ENCODE measurements at regions not wholly inside any gene's neighbourhood (a gene's known extent, or its start where the extent isn't known, plus 50 kb on each side); places are given as distances from the start of the nearest gene placed in this dataset.
"Not testable (repeated sequence)": the region's sequence is repeated elsewhere in the genome, so short reads cannot be mapped to it uniquely, and the experiment has no call there.

GRCh38 chr4:123023647-123024046 is 101.2 kb upstream of the NUDT6 start:
- Histone ChIP-seq H3K36me3 (ENCODE audit: control insufficient read depth, insufficient read depth, low read length) (no peaks in the 10 kb centered on the region), H3K27ac (ENCODE audit: insufficient read depth, low read depth, low read length, poor library complexity, severe bottlenecking) (no peak overlapping the region), H3K9me3 (ENCODE audit: control insufficient read depth, low read length) (no peaks in the 10 kb centered on the region), H3K4me3 (ENCODE audit: insufficient read depth, low read depth, low read length) (no peak overlapping the region), H3K4me1 (ENCODE audit: control insufficient read depth, insufficient read depth, low read length) (no peaks in the 10 kb centered on the region), H3K27me3 (ENCODE audit: control insufficient read depth, insufficient read depth, low read length, poor library complexity, severe bottlenecking) (no peaks in the 10 kb centered on the region)
- WGBS, 2 experiments, result 94 to 96% methylated on average over 15 of the region's 15 CpGs

GRCh38 chr4:123024710-123025109 is 102.3 kb upstream of the NUDT6 start:
- WGBS, 2 experiments, result 80% methylated on average over 6 of the region's 6 CpGs
- H3K27me3 ChIP-seq (ENCODE audit: control insufficient read depth, insufficient read depth, low read length, poor library complexity, severe bottlenecking), result no peaks in the 10 kb centered on the region
- no peaks in the 10 kb centered on the region for H3K36me3 ChIP-seq (ENCODE audit: control insufficient read depth, insufficient read depth, low read length)
- no peaks in the 10 kb centered on the region for H3K4me1 ChIP-seq (ENCODE audit: control insufficient read depth, insufficient read depth, low read length)
- H3K4me3 ChIP-seq (ENCODE audit: insufficient read depth, low read depth, low read length), result no peak overlapping the region
- H3K27ac ChIP-seq (ENCODE audit: insufficient read depth, low read depth, low read length, poor library complexity, severe bottlenecking), result no peak overlapping the region
- no peaks in the 10 kb centered on the region for H3K9me3 ChIP-seq (ENCODE audit: control insufficient read depth, low read length)

GRCh38 chr4:123025398-123025797 is 103.0 kb upstream of the NUDT6 start:
- Histone ChIP-seq H3K9me3 (ENCODE audit: control insufficient read depth, low read length) (no peaks in the 10 kb centered on the region), H3K27me3 (ENCODE audit: control insufficient read depth, insufficient read depth, low read length, poor library complexity, severe bottlenecking) (no peaks in the 10 kb centered on the region), H3K27ac (ENCODE audit: insufficient read depth, low read depth, low read length, poor library complexity, severe bottlenecking) (no peak overlapping the region), H3K36me3 (ENCODE audit: control insufficient read depth, insufficient read depth, low read length) (no peaks in the 10 kb centered on the region), H3K4me3 (ENCODE audit: insufficient read depth, low read depth, low read length) (no peak overlapping the region), H3K4me1 (ENCODE audit: control insufficient read depth, insufficient read depth, low read length) (no peaks in the 10 kb centered on the region)
- WGBS, 2 experiments, result 97 to 98% methylated on average over 4 of the region's 4 CpGs

GRCh38 chr4:123026015-123026414 is 103.6 kb upstream of the NUDT6 start:
- H3K4me3 ChIP-seq (ENCODE audit: insufficient read depth, low read depth, low read length); H3K27me3 ChIP-seq (ENCODE audit: control insufficient read depth, insufficient read depth, low read length, poor library complexity, severe bottlenecking); H3K4me1 ChIP-seq (ENCODE audit: control insufficient read depth, insufficient read depth, low read length); H3K27ac ChIP-seq (ENCODE audit: insufficient read depth, low read depth, low read length, poor library complexity, severe bottlenecking); H3K9me3 ChIP-seq (ENCODE audit: control insufficient read depth, low read length); H3K36me3 ChIP-seq (ENCODE audit: control insufficient read depth, insufficient read depth, low read length): not testable (repeated sequence)
- 91 to 93% methylated on average over 2 of the region's 2 CpGs for WGBS, 2 experiments

- H3K27me3 ChIP-seq (ENCODE audit: control insufficient read depth, insufficient read depth, low read length, poor library complexity, severe bottlenecking), result no peaks in the 10 kb centered on the region
- H3K4me3 ChIP-seq (ENCODE audit: insufficient read depth, low read depth, low read length), result no peak overlapping the region
- no peak overlapping the region for H3K27ac ChIP-seq (ENCODE audit: insufficient read depth, low read depth, low read length, poor library complexity, severe bottlenecking)
- WGBS, 2 experiments, result 92 to 97% methylated on average over 2 of the region's 2 CpGs
- H3K4me1 ChIP-seq (ENCODE audit: control insufficient read depth, insufficient read depth, low read length), result no peaks in the 10 kb centered on the region
- no peaks in the 10 kb centered on the region for H3K9me3 ChIP-seq (ENCODE audit: control insufficient read depth, low read length)
- H3K36me3 ChIP-seq (ENCODE audit: control insufficient read depth, insufficient read depth, low read length), result no peaks in the 10 kb centered on the region
These were observed 109.3 kb upstream of the NUDT6 start for GRCh38 chr4:123031664-123032063.

- Histone ChIP-seq H3K9me3 (ENCODE audit: control insufficient read depth, low read length) (no peaks in the 10 kb centered on the region), H3K27me3 (ENCODE audit: control insufficient read depth, insufficient read depth, low read length, poor library complexity, severe bottlenecking) (no peaks in the 10 kb centered on the region), H3K27ac (ENCODE audit: insufficient read depth, low read depth, low read length, poor library complexity, severe bottlenecking) (no peak overlapping the region), H3K4me1 (ENCODE audit: control insufficient read depth, insufficient read depth, low read length) (no peaks in the 10 kb centered on the region), H3K4me3 (ENCODE audit: insufficient read depth, low read depth, low read length) (no peak overlapping the region), H3K36me3 (ENCODE audit: control insufficient read depth, insufficient read depth, low read length) (no peaks in the 10 kb centered on the region)
- WGBS, 2 experiments, result 92 to 100% methylated on average over 1 to 2 of the region's 2 CpGs
These were observed 111.6 kb upstream of the NUDT6 start for GRCh38 chr4:123034023-123034422.

- Histone ChIP-seq H3K36me3 (ENCODE audit: control insufficient read depth, insufficient read depth, low read length) (no peaks in the 10 kb centered on the region), H3K4me1 (ENCODE audit: control insufficient read depth, insufficient read depth, low read length) (no peaks in the 10 kb centered on the region), H3K27ac (ENCODE audit: insufficient read depth, low read depth, low read length, poor library complexity, severe bottlenecking) (no peak overlapping the region), H3K27me3 (ENCODE audit: control insufficient read depth, insufficient read depth, low read length, poor library complexity, severe bottlenecking) (no peaks in the 10 kb centered on the region), H3K4me3 (ENCODE audit: insufficient read depth, low read depth, low read length) (no peak overlapping the region), H3K9me3 (ENCODE audit: control insufficient read depth, low read length) (no peaks in the 10 kb centered on the region)
- no CpG with 5 or more reads among the region's 1 CpG for WGBS, 2 experiments
These were observed 112.8 kb upstream of the NUDT6 start for GRCh38 chr4:123035239-123035638.

GRCh38 chr4:123037804-123038203 is 115.4 kb upstream of the NUDT6 start:
- H3K4me1 ChIP-seq (ENCODE audit: control insufficient read depth, insufficient read depth, low read length), result no peaks in the 10 kb centered on the region
- H3K9me3 ChIP-seq (ENCODE audit: control insufficient read depth, low read length), result no peaks in the 10 kb centered on the region
- H3K27ac ChIP-seq (ENCODE audit: insufficient read depth, low read depth, low read length, poor library complexity, severe bottlenecking), result no peak overlapping the region
- H3K36me3 ChIP-seq (ENCODE audit: control insufficient read depth, insufficient read depth, low read length), result peaks cover 3% of the 10 kb centered on the region
- no peaks in the 10 kb centered on the region for H3K27me3 ChIP-seq (ENCODE audit: control insufficient read depth, insufficient read depth, low read length, poor library complexity, severe bottlenecking)
- no peak overlapping the region for H3K4me3 ChIP-seq (ENCODE audit: insufficient read depth, low read depth, low read length)
- 93 to 100% methylated on average over 1 of the region's 1 CpG for WGBS, 2 experiments

GRCh38 chr4:123042095-123042494 is 119.7 kb upstream of the NUDT6 start:
- Histone ChIP-seq H3K9me3 (ENCODE audit: control insufficient read depth, low read length) (no peaks in the 10 kb centered on the region), H3K27ac (ENCODE audit: insufficient read depth, low read depth, low read length, poor library complexity, severe bottlenecking) (no peak overlapping the region), H3K27me3 (ENCODE audit: control insufficient read depth, insufficient read depth, low read length, poor library complexity, severe bottlenecking) (no peaks in the 10 kb centered on the region), H3K4me1 (ENCODE audit: control insufficient read depth, insufficient read depth, low read length) (no peaks in the 10 kb centered on the region), H3K4me3 (ENCODE audit: insufficient read depth, low read depth, low read length) (no peak overlapping the region), H3K36me3 (ENCODE audit: control insufficient read depth, insufficient read depth, low read length) (peaks cover 3% of the 10 kb centered on the region)

GRCh38 chr4:123043013-123043412 is 120.6 kb upstream of the NUDT6 start:
- no peak overlapping the region for H3K4me3 ChIP-seq (ENCODE audit: insufficient read depth, low read depth, low read length)
- H3K36me3 ChIP-seq (ENCODE audit: control insufficient read depth, insufficient read depth, low read length), result peaks cover 3% of the 10 kb centered on the region
- H3K9me3 ChIP-seq (ENCODE audit: control insufficient read depth, low read length), result no peaks in the 10 kb centered on the region
- no peaks in the 10 kb centered on the region for H3K27me3 ChIP-seq (ENCODE audit: control insufficient read depth, insufficient read depth, low read length, poor library complexity, severe bottlenecking)
- no peaks in the 10 kb centered on the region for H3K4me1 ChIP-seq (ENCODE audit: control insufficient read depth, insufficient read depth, low read length)
- no peak overlapping the region for H3K27ac ChIP-seq (ENCODE audit: insufficient read depth, low read depth, low read length, poor library complexity, severe bottlenecking)

- H3K4me1 ChIP-seq (ENCODE audit: control insufficient read depth, insufficient read depth, low read length), result no peaks in the 10 kb centered on the region
- no peak overlapping the region for H3K27ac ChIP-seq (ENCODE audit: insufficient read depth, low read depth, low read length, poor library complexity, severe bottlenecking)
- WGBS, 2 experiments, result 48 to 82% methylated on average over 1 to 2 of the region's 2 CpGs
- no peak overlapping the region for H3K4me3 ChIP-seq (ENCODE audit: insufficient read depth, low read depth, low read length)
- H3K27me3 ChIP-seq (ENCODE audit: control insufficient read depth, insufficient read depth, low read length, poor library complexity, severe bottlenecking), result no peaks in the 10 kb centered on the region
- H3K9me3 ChIP-seq (ENCODE audit: control insufficient read depth, low read length), result no peaks in the 10 kb centered on the region
- H3K36me3 ChIP-seq (ENCODE audit: control insufficient read depth, insufficient read depth, low read length), result peaks cover 3% of the 10 kb centered on the region
These were observed 121.5 kb upstream of the NUDT6 start for GRCh38 chr4:123043793-123044425.

Measured in ectodermal cell (in vitro differentiated cells).